H1 (cell line): ENCODE measurements at regions not wholly inside any gene's neighbourhood (a gene's known extent, or its start where the extent isn't known, plus 50 kb on each side); places are given as distances from the start of the nearest gene placed in this dataset.

Experiments used
- BRCA1 ChIP-seq: IDR thresholded peaks from 2 replicates; pipeline ENCODE4 v1.6.1; 2012; ENCODE audit warnings: low read depth, low read length, improper control_type of control experiment
- TAF7 ChIP-seq: optimal IDR thresholded peaks from 2 replicates; pipeline ENCODE3; 2011; ENCODE audit warnings: low read depth, mild to moderate bottlenecking, inconsistent platforms, low read length, moderate library complexity, borderline replicate concordance
- TF ChIP-seq, protein P1 (sequence below): IDR thresholded peaks from 2 replicates; pipeline ENCODE4 v1.6.1; 2012; ENCODE audit warnings: inconsistent platforms

GRCh38 chr20:50258790-50259483 lies 68.3 kb downstream of the CEBPB start (continued):
- TF ChIP-seq BRCA1 (no peak), TAF7 (no peak)
- TF ChIP-seq, protein P1, sequence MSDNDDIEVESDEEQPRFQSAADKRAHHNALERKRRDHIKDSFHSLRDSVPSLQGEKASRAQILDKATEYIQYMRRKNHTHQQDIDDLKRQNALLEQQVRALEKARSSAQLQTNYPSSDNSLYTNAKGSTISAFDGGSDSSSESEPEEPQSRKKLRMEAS, result no peak
